ENCODE measurements at regions not wholly inside any gene's neighbourhood (a gene's known extent, or its start where the extent isn't known, plus 50 kb on each side); places are given as distances from the start of the nearest gene placed in this dataset.

DNA sequence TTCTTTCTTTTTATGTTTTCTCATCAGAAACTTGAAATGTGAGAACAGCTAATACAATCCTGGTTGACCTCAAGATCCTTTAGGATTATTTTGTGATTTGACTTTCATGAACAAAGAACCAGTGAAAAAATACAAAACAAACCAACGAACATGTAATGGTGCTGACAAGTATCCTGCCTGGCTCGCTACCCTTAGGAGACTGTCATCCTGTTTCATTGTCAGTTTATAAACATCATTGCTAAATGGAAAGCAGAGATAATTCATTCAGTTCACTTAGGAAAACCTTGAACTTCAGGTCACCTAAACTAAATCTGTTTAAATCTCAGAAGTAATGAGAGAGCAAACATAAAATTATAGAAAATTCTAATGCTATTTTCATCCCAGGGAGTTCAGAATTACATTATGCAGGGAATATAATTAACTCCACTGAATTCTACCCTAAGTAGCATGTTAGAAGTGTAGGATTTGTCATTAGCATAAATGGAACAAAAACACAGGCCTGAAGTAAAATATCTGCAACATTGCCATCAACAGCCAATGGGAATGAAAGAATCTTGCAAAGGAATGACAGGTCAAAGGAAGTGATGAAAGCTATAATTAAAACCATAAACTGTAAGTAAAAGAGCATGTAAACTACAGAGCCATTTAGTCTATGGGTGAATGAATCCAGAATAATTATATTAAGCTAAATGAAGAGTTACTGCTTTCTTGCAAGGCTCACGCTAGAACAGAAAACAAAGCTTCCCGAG is 401.2 kb upstream of the MANEA start:
- ChIA-PET POLR2A (ENCODE audit: unreplicated experiment) (no interaction called here), CTCF (no interaction called here)
- H4K8ac ChIP-seq (ENCODE audit: low read depth in 2 of 2, low read length in 2 of 2), result no peak overlapping the region
- H2AK5ac ChIP-seq (ENCODE audit: low read depth, low read length), result no peak overlapping the region
- H3K27me3 ChIP-seq (ENCODE audit: control insufficient read depth, insufficient read depth, low read length), result no peaks in the 10 kb centered on the region
- in situ Hi-C loops (cut with MboI; ENCODE audit: low sequenced_read_pairs) (no loop called here), dilution Hi-C loops (cut with HindIII; ENCODE audit: low sequenced_read_pairs, unreplicated experiment) (no loop called here), intact Hi-C loops (cut with micrococcal nuclease) (no loop called here)
- no peak overlapping the region for H3K4me3 ChIP-seq (ENCODE audit: insufficient read depth, low read depth, low read length)
- no peak overlapping the region for H2BK5ac ChIP-seq (ENCODE audit: low read depth, low read length, poor library complexity, severe bottlenecking)
- H3K36me3 ChIP-seq (ENCODE audit: control insufficient read depth, insufficient read depth, low read length), result no peaks in the 10 kb centered on the region
- no peak overlapping the region for H3K14ac ChIP-seq (replicated peaks; ENCODE audit: low read depth, low read length)
- no peaks in the 10 kb centered on the region for H3K9me1 ChIP-seq (ENCODE audit: insufficient read depth, low read length)
- no peak overlapping the region for H2BK120ac ChIP-seq (ENCODE audit: low read depth, low read length)
- H3K4me2 ChIP-seq (ENCODE audit: low read depth, low read length), result no peak overlapping the region
- no peak for DNase-seq
- no peak for ATAC-seq (ENCODE audit: low read depth)
- no peak overlapping the region for H3K56ac ChIP-seq (ENCODE audit: extremely low read depth, insufficient read depth, low read length)
- no peaks in the 10 kb centered on the region for H3K79me1 ChIP-seq (ENCODE audit: low read depth in 1 of 2, low read length in 2 of 2)
- no peak overlapping the region for H2AFZ ChIP-seq (replicated peaks; ENCODE audit: low read length, poor library complexity)
- H2BK15ac ChIP-seq (ENCODE audit: low read depth, low read length), result no peak overlapping the region
- no peak overlapping the region for H4K91ac ChIP-seq (ENCODE audit: insufficient read depth, low read depth, low read length)
- H2BK20ac ChIP-seq (ENCODE audit: low read depth, low read length), result no peak overlapping the region
- H3K27ac ChIP-seq (ENCODE audit: insufficient read depth, low read length), result no peak overlapping the region
- BruUV-seq (replicated peaks), result no TSS peak
- H3K18ac ChIP-seq (ENCODE audit: low read depth, low read length), result no peak overlapping the region
- no CpG with 5 or more reads among the region's 4 CpGs for WGBS, 2 experiments (ENCODE audit: extremely low coverage in 2 of 2, insufficient read length in 1 of 2)
- no peak overlapping the region for H3K23ac ChIP-seq (ENCODE audit: low read depth, low read length)
- H4K5ac ChIP-seq (ENCODE audit: low read depth, low read length), result no peak overlapping the region
- H2AK9ac ChIP-seq (replicated peaks; ENCODE audit: low read depth, low read length, poor library complexity), result no peak overlapping the region
- TF ChIP-seq, protein P1, sequence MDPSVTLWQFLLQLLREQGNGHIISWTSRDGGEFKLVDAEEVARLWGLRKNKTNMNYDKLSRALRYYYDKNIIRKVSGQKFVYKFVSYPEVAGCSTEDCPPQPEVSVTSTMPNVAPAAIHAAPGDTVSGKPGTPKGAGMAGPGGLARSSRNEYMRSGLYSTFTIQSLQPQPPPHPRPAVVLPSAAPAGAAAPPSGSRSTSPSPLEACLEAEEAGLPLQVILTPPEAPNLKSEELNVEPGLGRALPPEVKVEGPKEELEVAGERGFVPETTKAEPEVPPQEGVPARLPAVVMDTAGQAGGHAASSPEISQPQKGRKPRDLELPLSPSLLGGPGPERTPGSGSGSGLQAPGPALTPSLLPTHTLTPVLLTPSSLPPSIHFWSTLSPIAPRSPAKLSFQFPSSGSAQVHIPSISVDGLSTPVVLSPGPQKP (IDR thresholded peaks at IDR 0.05; ENCODE audit: borderline replicate concordance, low read depth, low read length), result no peak
- TF ChIP-seq POLR2A (IDR thresholded peaks at IDR 0.05; ENCODE audit: low read depth, low read length) (no peak), SMC3 (IDR thresholded peaks at IDR 0.05; ENCODE audit: low read depth, low read length) (no peak), RFX5 (IDR thresholded peaks at IDR 0.05; ENCODE audit: low read depth, low read length) (no peak), CHD1 (IDR thresholded peaks at IDR 0.05; ENCODE audit: low read depth, low read length) (no peak), BHLHE40 (IDR thresholded peaks at IDR 0.05; ENCODE audit: low read depth, low read length) (no peak), MAFK (IDR thresholded peaks at IDR 0.05; ENCODE audit: low read depth, low read length) (no peak)
- no peak overlapping the region for H3K9ac ChIP-seq (ENCODE audit: low read depth, low read length)
- H3K9me3 ChIP-seq (ENCODE audit: control insufficient read depth, insufficient read depth, low read length), result no peaks in the 10 kb centered on the region
- no peaks in the 10 kb centered on the region for H4K20me1 ChIP-seq (ENCODE audit: insufficient read depth, low read length)
- H3K4ac ChIP-seq (ENCODE audit: low read depth, low read length), result no peak overlapping the region
- no peaks in the 10 kb centered on the region for H3K4me1 ChIP-seq (ENCODE audit: control insufficient read depth, insufficient read depth, low read length)

All from IMR-90 (cell line).